Activated CD4-positive, alpha-beta T cell treated with anti-CD3 and anti-CD28 coated beads for 24 hours (primary cell): ENCODE measurements at regions not wholly inside any gene's neighbourhood (a gene's known extent, or its start where the extent isn't known, plus 50 kb on each side); places are given as distances from the start of the nearest gene placed in this dataset.
"Not testable (repeated sequence)": the region's sequence is repeated elsewhere in the genome, so short reads cannot be mapped to it uniquely, and the experiment has no call there.

Experiments used
- DNase-seq, 2 donors: peaks; one replicate each; pipeline ENCODE4 v3.0.0-alpha.2; 2020; ENCODE audit warnings: low read depth in 2 of 2

- no peak for DNase-seq
These were observed 435.1 kb downstream of the EFNB2 start for GRCh38 chr13:106100171-106100919.

GRCh38 chr13:106099765-106100164 lies 435.7 kb downstream of the EFNB2 start:
- DNase-seq, result no peak

GRCh38 chr13:106098778-106099177 lies 436.7 kb downstream of the EFNB2 start:
- DNase-seq, result no peak

- DNase-seq, result no peak
These were observed 438.8 kb downstream of the EFNB2 start for GRCh38 chr13:106096661-106097092.

GRCh38 chr13:106095919-106096318 lies 439.5 kb downstream of the EFNB2 start:
- DNase-seq, result no peak

GRCh38 chr13:106095406-106095805 lies 440.1 kb downstream of the EFNB2 start:
- no peak for DNase-seq

DNA sequence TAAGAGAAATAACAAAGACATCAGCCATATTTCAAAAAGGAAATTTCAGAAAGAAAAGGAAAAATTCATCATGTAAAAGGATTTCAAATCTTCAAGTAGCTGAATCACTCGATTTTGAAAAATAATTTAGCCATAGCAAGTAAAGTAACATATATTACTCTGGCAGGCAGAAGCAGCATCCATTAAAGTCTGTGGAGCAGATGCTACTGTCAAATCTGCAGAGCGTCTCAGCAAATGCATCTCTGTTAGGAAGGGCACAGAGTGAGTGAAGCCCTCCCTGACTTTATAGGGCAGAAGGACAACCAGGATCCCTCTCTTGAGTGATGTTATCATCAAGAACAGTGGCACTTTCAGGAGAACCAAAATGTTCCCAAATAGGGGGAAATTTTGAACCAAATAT lies 445.5 kb downstream of the EFNB2 start:
- DNase-seq, result no peak

GRCh38 chr13:106089261-106089980 lies 446.0 kb downstream of the EFNB2 start:
- DNase-seq, result no peak

GRCh38 chr13:106088085-106088484 lies 447.4 kb downstream of the EFNB2 start:
- no peak for DNase-seq

GRCh38 chr13:106087201-106087600 lies 448.3 kb downstream of the EFNB2 start:
- DNase-seq, result no peak

GRCh38 chr13:106083620-106084350 lies 451.7 kb downstream of the EFNB2 start:
- DNase-seq, result no peak

- not testable (repeated sequence) for DNase-seq
These were observed 454.2 kb downstream of the EFNB2 start for GRCh38 chr13:106081221-106081620.

DNA sequence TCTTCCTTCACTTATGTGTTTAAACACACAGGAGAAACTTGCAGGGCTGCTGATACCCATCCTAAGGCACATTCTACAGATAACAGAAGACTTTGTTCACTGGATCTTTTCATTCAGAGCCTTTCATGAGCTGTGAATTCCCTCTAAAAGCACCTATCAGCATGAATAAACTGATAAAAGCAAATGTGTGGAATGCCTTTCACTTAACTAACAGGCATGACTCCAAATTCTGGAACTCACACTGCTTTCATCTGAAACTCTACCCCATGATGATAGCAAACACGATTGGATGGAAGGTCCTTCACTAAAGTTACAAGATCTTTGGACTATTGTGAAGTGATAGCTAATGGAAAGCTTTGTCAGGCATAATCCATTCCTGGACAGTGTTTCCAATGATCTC lies 457.3 kb downstream of the EFNB2 start:
- DNase-seq, result no peak

DNA sequence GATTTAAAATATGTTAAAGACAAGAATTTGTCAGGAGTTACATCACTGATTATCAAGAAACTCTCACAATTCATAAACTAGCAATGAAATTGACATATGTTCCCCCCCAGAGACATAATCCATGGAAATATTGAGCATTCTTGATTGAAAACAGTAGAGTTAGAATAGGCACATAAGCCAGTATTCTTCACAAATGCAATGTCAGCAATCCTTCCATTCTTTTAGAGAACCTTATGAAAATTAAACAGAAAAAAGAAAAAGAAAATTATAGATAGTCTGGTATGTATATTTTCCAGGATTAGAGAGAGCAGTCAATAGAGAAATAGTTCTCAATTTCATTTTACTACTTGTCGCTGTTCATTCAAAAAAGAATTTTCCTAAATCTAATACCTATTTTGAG lies 458.4 kb downstream of the EFNB2 start:
- no peak for DNase-seq

GRCh38 chr13:106072014-106072413 lies 463.4 kb downstream of the EFNB2 start:
- DNase-seq, result no peak

DNA sequence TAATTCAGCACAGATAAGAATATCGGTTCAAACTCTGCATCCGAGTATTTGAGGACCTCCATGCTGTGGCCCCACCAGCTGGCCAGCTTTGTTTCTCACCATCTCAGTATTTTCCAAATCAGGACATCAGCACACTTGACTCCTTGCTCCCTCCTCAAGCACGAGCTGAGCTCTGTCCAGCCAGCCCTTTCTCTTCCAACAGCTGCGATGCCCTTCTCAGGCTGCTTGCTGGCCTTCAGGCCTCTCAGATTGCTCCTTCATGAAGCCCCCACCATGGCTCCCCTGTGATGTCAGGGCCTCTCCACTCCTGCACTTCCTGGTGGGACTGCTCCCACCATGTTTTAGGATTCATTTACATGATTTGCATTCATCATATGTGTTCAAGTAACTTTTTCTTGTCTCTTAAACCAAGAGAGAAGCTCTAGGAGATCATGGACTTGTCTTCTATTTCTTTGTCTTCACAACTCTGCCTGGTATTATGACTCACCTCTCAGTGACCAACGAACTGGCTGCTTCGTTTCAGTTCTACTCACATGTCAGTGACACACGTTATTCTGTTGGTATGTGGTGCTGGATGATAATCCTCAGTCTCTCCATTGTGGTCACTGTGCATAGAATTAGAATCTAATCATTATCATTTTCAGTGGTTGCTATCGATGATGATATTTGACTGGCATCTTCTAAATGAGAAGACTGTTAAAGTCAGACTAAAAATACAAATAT lies 471.7 kb downstream of the EFNB2 start:
- no peak for DNase-seq

- no peak for DNase-seq
These were observed 473.7 kb downstream of the EFNB2 start for GRCh38 chr13:106061781-106062180.

DNA sequence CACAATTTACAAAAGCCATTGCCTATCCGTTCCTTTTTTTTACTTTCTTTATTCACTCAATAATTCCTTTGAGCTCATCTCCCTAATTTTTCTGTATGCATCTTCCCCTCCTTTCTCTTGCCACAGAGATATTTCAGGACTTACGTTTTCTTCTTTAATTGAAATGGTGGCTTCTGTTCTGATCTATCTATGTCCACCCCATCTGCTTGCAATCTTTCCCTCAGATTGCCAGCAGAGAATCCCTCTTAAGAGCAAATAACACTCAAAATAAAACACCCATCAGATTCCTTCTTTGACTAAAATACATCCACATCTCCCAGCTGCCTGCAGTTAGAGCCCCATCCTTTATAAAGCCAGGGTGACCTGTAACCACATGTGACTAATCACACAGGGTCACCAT lies 478.6 kb downstream of the EFNB2 start:
- DNase-seq, result no peak

DNA sequence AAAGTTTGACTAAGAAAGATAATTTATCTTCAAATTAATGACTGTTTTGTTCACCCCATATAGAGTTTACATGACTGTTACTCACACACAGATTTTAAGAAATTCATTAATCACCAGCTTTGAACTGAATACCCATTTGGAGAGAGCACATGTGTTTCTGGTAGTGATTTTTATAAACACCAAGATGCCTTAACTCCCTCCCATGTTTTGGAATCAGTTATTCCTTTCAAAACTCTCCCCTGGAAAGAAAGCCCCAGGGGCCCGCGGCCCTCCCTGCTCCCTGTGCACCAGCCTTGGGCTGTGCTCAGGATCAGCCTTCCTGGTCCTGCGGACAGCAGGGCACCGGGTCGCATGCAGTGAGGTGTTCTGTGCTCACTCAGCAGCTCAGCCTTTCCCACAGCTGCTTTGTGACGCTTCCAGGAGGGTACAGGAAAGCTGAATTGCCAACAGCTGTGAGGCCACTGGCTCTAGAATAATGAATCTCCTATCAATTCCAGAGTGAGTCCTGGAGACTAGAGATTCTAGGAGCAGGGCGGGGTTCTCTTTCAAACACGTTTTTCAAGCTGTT lies 483.2 kb downstream of the EFNB2 start:
- no peak for DNase-seq

- no peak for DNase-seq
These were observed 486.3 kb downstream of the EFNB2 start for GRCh38 chr13:106049171-106049570.

GRCh38 chr13:106048386-106048785 lies 487.1 kb downstream of the EFNB2 start:
- DNase-seq, result no peak

DNA sequence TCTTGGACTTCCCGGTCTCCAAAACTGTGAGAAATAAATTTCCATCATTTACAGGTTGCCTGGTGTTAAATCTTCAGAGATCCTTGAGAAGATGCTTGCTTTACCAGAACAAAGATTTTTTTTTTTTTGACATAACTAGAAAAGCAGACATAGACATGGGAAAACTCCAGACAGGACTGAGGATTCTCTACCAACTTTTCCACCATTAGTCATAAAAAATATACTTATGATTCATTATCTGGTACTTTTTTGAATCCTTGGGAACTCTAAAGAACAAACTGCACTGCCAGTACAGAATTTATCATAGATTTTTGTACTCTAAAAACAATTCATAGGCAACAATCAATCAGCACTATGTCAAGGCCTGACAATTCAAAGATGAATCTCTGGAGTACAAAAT lies 487.6 kb downstream of the EFNB2 start:
- no peak for DNase-seq
